ENCODE measurements at regions not wholly inside any gene's neighbourhood (a gene's known extent, or its start where the extent isn't known, plus 50 kb on each side); places are given as distances from the start of the nearest gene placed in this dataset.
A peak's percentile ranks its signal among the peaks of the same experiment; 100 is the strongest.
"Not testable (repeated sequence)": the region's sequence is repeated elsewhere in the genome, so short reads cannot be mapped to it uniquely, and the experiment has no call there.

DNA sequence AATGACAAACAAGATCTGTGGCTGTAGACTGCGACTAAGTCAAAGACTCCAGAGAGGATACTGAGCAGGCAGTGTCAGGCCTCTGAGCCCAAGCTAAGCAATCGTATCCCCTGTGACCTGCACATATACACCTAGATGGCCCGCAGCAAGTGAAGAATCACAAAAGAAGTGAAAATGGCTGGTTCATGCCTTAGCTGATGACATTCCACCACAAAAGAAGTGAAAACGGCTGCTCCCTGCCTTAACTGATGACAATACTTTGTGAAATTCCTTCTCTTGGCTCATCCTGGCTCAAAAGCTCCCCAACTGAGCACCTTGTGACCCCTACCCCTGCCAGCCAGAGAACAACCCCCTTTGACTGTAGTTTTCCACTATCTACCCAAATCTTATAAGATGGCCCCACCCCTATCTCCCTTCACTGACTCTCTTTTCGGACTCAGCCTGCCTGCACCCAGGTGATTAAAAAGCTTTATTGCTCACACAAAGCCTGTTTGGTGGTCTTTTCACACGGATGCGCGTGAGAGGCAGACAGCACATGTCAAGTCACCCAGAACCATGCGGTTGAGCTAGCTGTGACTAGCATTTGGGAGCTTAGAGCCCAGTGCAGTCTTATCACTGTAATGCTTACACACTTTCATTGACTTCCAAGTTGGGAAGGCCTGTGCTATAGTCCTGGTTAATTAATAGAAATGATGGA lies 812.0 kb downstream of the MCTP2 start:
- Histone ChIP-seq H3K27ac (ENCODE audit: low read depth, low read length) (peak overlapping the region; percentile 39; the same call in 1 of the 2 replicates), H2BK5ac (ENCODE audit: low read depth, low read length) (peak overlapping the region; percentile 93; the same call in 1 of the 2 replicates), H2AFZ (ENCODE audit: low read length) (peak overlapping the region; percentile 96; the same call in 1 of the 2 replicates), H3K4me1 (replicated peaks in 1 of 4; ENCODE audit: control insufficient read depth in 3 of 4, insufficient read depth in 4 of 4, low read length in 3 of 4) (peaks cover 0 to 18% (median 16%) of the 10 kb centered on the region in 4 experiments; a peak in 6 of 7 replicates), H3K4me2 (ENCODE audit: insufficient read depth in 1 of 2, low read depth in 2 of 2, low read length in 2 of 2) (peak overlapping the region in 1 of 2 experiments; percentile 57; a peak in 2 of 4 replicates), H4K5ac (ENCODE audit: insufficient read length, low read depth, low read length) (peak overlapping the region; percentile 71), H4K91ac (replicated peaks; ENCODE audit: insufficient read length, low read length) (peak overlapping the region; percentile 97), H3K9me3 (ENCODE audit: insufficient read depth in 2 of 2, low read depth in 1 of 2, low read length in 1 of 2) (peaks cover 3 to 14% of the 10 kb centered on the region in 2 experiments; a peak in 3 of 4 replicates), H2BK12ac (ENCODE audit: low read depth, low read length) (peak overlapping the region; percentile 33), H2BK120ac (replicated peaks; ENCODE audit: low read depth, low read length) (peak overlapping the region; percentile 97), H3K18ac (ENCODE audit: extremely low read depth, low read length) (peak overlapping the region; percentile 64), H3K4ac (replicated peaks; ENCODE audit: insufficient read length, low read depth, low read length) (peak overlapping the region; percentile 92)
- DNase-seq (ENCODE audit: low read depth in 1 of 2, low spot score in 2 of 2): peak in 1 of 2 experiments; percentile 53
- POLR2A ChIA-PET (ENCODE audit: partially characterized antibody); H3K4me3 ChIP-seq (ENCODE audit: extremely low read depth in 1 of 4, insufficient read depth in 2 of 4, low read depth in 3 of 4, low read length in 4 of 4); H3K79me1 ChIP-seq (ENCODE audit: low read depth, low read length); H3K27me3 ChIP-seq (replicated peaks in 1 of 4; ENCODE audit: control insufficient read depth in 3 of 4, extremely low read depth in 1 of 4, insufficient read depth in 3 of 4, low read length in 3 of 4); H3K36me3 ChIP-seq (ENCODE audit: control insufficient read depth in 2 of 4, insufficient read depth in 4 of 4, low read length in 3 of 4); H3K23me2 ChIP-seq (ENCODE audit: low read depth, low read length); H3K56ac ChIP-seq (replicated peaks; ENCODE audit: insufficient read length, low read depth, low read length); H4K20me1 ChIP-seq (replicated peaks in 1 of 2; ENCODE audit: control insufficient read depth in 1 of 2, insufficient read depth in 2 of 2, low read length in 2 of 2); H3K79me2 ChIP-seq (ENCODE audit: control insufficient read depth in 1 of 2, insufficient read depth in 2 of 2, low read length in 2 of 2); H3K9ac ChIP-seq (replicated peaks in 1 of 4; ENCODE audit: extremely low read depth in 1 of 4, low read depth in 3 of 4, low read length in 3 of 4); H4K8ac ChIP-seq (ENCODE audit: extremely low read depth, insufficient read depth, low read length); H2BK15ac ChIP-seq (ENCODE audit: low read length); H2BK20ac ChIP-seq (ENCODE audit: low read length); H3K23ac ChIP-seq (ENCODE audit: insufficient read length); H2AK5ac ChIP-seq (ENCODE audit: low read depth, low read length); H3K14ac ChIP-seq (ENCODE audit: insufficient read length); FAIRE-seq: not testable (repeated sequence)
- TF ChIP-seq, protein P1, sequence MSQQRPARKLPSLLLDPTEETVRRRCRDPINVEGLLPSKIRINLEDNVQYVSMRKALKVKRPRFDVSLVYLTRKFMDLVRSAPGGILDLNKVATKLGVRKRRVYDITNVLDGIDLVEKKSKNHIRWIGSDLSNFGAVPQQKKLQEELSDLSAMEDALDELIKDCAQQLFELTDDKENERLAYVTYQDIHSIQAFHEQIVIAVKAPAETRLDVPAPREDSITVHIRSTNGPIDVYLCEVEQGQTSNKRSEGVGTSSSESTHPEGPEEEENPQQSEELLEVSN (IDR thresholded peaks at IDR 0.05): peak; percentile 88
- 0 out of 2 replicates have a peak, but pooled peaks have one; percentile 16 for TF ChIP-seq TEAD4 (IDR thresholded peaks at IDR 0.05; ENCODE audit: low read depth, low read length)
- peak; percentile 24 for TF ChIP-seq ASH2L (IDR thresholded peaks at IDR 0.05; ENCODE audit: low read length)
- TF ChIP-seq, protein P2, sequence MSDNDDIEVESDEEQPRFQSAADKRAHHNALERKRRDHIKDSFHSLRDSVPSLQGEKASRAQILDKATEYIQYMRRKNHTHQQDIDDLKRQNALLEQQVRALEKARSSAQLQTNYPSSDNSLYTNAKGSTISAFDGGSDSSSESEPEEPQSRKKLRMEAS (IDR thresholded peaks at IDR 0.05): peak; percentile 91
- 67% methylated on average over 9 of the region's 9 CpGs; no CpG with 5 or more reads in 1 of the 2 experiments for WGBS, 2 experiments (ENCODE audit: extremely low coverage in 1 of 2, insufficient coverage in 1 of 2, insufficient read length in 1 of 2, insufficient replicate concordance in 2 of 2, low coverage in 1 of 2, low lambda C conversion rate in 2 of 2, missing lambda C conversion rate in 1 of 2)
- CTCF ChIA-PET (ENCODE audit: partially characterized antibody): interaction anchor here (1.2 kb wide), 1 partner anchor 18 kb away, joined by 5 read pairs; no protein-coding TSS in a partner anchor

Measured in H1 (cell line).